ENCODE measurements at regions not wholly inside any gene's neighbourhood (a gene's known extent, or its start where the extent isn't known, plus 50 kb on each side); places are given as distances from the start of the nearest gene placed in this dataset.
"Not testable (repeated sequence)": the region's sequence is repeated elsewhere in the genome, so short reads cannot be mapped to it uniquely, and the experiment has no call there.

- Histone ChIP-seq H3K4me1 (ENCODE audit: control insufficient read depth, insufficient read depth, low read length, unreplicated experiment) (no peaks in the 10 kb centered on the region), H2AFZ (ENCODE audit: low read length, unreplicated experiment) (no peak overlapping the region), H3K4me3 (ENCODE audit: low read depth, low read length) (no peak overlapping the region), H3K36me3 (ENCODE audit: insufficient read depth, low read length) (no peaks in the 10 kb centered on the region), H3K79me2 (ENCODE audit: control insufficient read depth, insufficient read depth, low read length, unreplicated experiment) (no peaks in the 10 kb centered on the region), H3K27ac (ENCODE audit: low read depth, low read length) (no peak overlapping the region), H3K27me3 (ENCODE audit: insufficient read depth, low read length) (peaks cover 8% of the 10 kb centered on the region)
Measured at GRCh38 chr4:189206953-189207352, 733.7 kb upstream of the FRG1 start.

- Histone ChIP-seq H3K4me1 (ENCODE audit: control insufficient read depth, insufficient read depth, low read length, unreplicated experiment) (no peaks in the 10 kb centered on the region), H3K4me3 (ENCODE audit: low read depth, low read length) (no peak overlapping the region), H3K79me2 (ENCODE audit: control insufficient read depth, insufficient read depth, low read length, unreplicated experiment) (no peaks in the 10 kb centered on the region), H2AFZ (ENCODE audit: low read length, unreplicated experiment) (no peak overlapping the region), H3K27ac (ENCODE audit: low read depth, low read length) (no peak overlapping the region), H3K27me3 (ENCODE audit: insufficient read depth, low read length) (peaks cover 10% of the 10 kb centered on the region), H3K36me3 (ENCODE audit: insufficient read depth, low read length) (no peaks in the 10 kb centered on the region)
Measured at GRCh38 chr4:189207872-189208271, 732.8 kb upstream of the FRG1 start.

GRCh38 chr4:189215574-189215973 lies 725.1 kb upstream of the FRG1 start:
- no peaks in the 10 kb centered on the region for H3K79me2 ChIP-seq (ENCODE audit: control insufficient read depth, insufficient read depth, low read length, unreplicated experiment)
- H3K4me3 ChIP-seq (ENCODE audit: low read depth, low read length) = no peak overlapping the region
- H3K27ac ChIP-seq (ENCODE audit: low read depth, low read length) = no peak overlapping the region
- H3K36me3 ChIP-seq (ENCODE audit: insufficient read depth, low read length) = no peaks in the 10 kb centered on the region
- no peaks in the 10 kb centered on the region for H3K4me1 ChIP-seq (ENCODE audit: control insufficient read depth, insufficient read depth, low read length, unreplicated experiment)
- peaks cover 17% of the 10 kb centered on the region for H3K27me3 ChIP-seq (ENCODE audit: insufficient read depth, low read length)
- no peak overlapping the region for H2AFZ ChIP-seq (ENCODE audit: low read length, unreplicated experiment)

GRCh38 chr4:189221691-189222090 lies 719.0 kb upstream of the FRG1 start:
- Histone ChIP-seq H2AFZ (ENCODE audit: low read length, unreplicated experiment) (no peak overlapping the region), H3K36me3 (ENCODE audit: insufficient read depth, low read length) (no peaks in the 10 kb centered on the region), H3K4me1 (ENCODE audit: control insufficient read depth, insufficient read depth, low read length, unreplicated experiment) (no peaks in the 10 kb centered on the region), H3K27me3 (ENCODE audit: insufficient read depth, low read length) (peaks cover 14% of the 10 kb centered on the region; the same call in 1 of the 2 replicates), H3K4me3 (ENCODE audit: low read depth, low read length) (no peak overlapping the region), H3K27ac (ENCODE audit: low read depth, low read length) (no peak overlapping the region), H3K79me2 (ENCODE audit: control insufficient read depth, insufficient read depth, low read length, unreplicated experiment) (no peaks in the 10 kb centered on the region)

GRCh38 chr4:189228726-189229125 lies 711.9 kb upstream of the FRG1 start:
- no peak overlapping the region for H2AFZ ChIP-seq (ENCODE audit: low read length, unreplicated experiment)
- no peaks in the 10 kb centered on the region for H3K36me3 ChIP-seq (ENCODE audit: insufficient read depth, low read length)
- H3K27ac ChIP-seq (ENCODE audit: low read depth, low read length) = no peak overlapping the region
- H3K27me3 ChIP-seq (ENCODE audit: insufficient read depth, low read length) = peaks cover 9% of the 10 kb centered on the region; the same call in 1 of the 2 replicates
- H3K79me2 ChIP-seq (ENCODE audit: control insufficient read depth, insufficient read depth, low read length, unreplicated experiment) = no peaks in the 10 kb centered on the region
- no peaks in the 10 kb centered on the region for H3K4me1 ChIP-seq (ENCODE audit: control insufficient read depth, insufficient read depth, low read length, unreplicated experiment)
- no peak overlapping the region for H3K4me3 ChIP-seq (ENCODE audit: low read depth, low read length)

- Histone ChIP-seq H3K27me3 (ENCODE audit: insufficient read depth, low read length) (peaks cover 4% of the 10 kb centered on the region; the same call in 1 of the 2 replicates), H3K36me3 (ENCODE audit: insufficient read depth, low read length) (no peaks in the 10 kb centered on the region), H3K79me2 (ENCODE audit: control insufficient read depth, insufficient read depth, low read length, unreplicated experiment) (no peaks in the 10 kb centered on the region), H3K27ac (ENCODE audit: low read depth, low read length) (no peak overlapping the region), H3K4me1 (ENCODE audit: control insufficient read depth, insufficient read depth, low read length, unreplicated experiment) (no peaks in the 10 kb centered on the region), H2AFZ (ENCODE audit: low read length, unreplicated experiment) (no peak overlapping the region), H3K4me3 (ENCODE audit: low read depth, low read length) (no peak overlapping the region)
Measured at GRCh38 chr4:189232274-189232673, 708.4 kb upstream of the FRG1 start.

GRCh38 chr4:189233754-189234153 lies 706.9 kb upstream of the FRG1 start:
- H3K4me3 ChIP-seq (ENCODE audit: low read depth, low read length); H3K27ac ChIP-seq (ENCODE audit: low read depth, low read length); H3K36me3 ChIP-seq (ENCODE audit: insufficient read depth, low read length): not testable (repeated sequence)

GRCh38 chr4:189234948-189235347 lies 705.7 kb upstream of the FRG1 start:
- H2AFZ ChIP-seq (ENCODE audit: low read length, unreplicated experiment); H3K4me3 ChIP-seq (ENCODE audit: low read depth, low read length); H3K27me3 ChIP-seq (ENCODE audit: insufficient read depth, low read length); H3K36me3 ChIP-seq (ENCODE audit: insufficient read depth, low read length); H3K79me2 ChIP-seq (ENCODE audit: control insufficient read depth, insufficient read depth, low read length, unreplicated experiment); H3K4me1 ChIP-seq (ENCODE audit: control insufficient read depth, insufficient read depth, low read length, unreplicated experiment); H3K27ac ChIP-seq (ENCODE audit: low read depth, low read length): not testable (repeated sequence)

More at GRCh38 chr4:189233754-189234153, 706.9 kb upstream of the FRG1 start:
- not testable (repeated sequence) for H3K79me2 ChIP-seq (ENCODE audit: control insufficient read depth, insufficient read depth, low read length, unreplicated experiment); H3K27me3 ChIP-seq (ENCODE audit: insufficient read depth, low read length); H2AFZ ChIP-seq (ENCODE audit: low read length, unreplicated experiment); H3K4me1 ChIP-seq (ENCODE audit: control insufficient read depth, insufficient read depth, low read length, unreplicated experiment)

GRCh38 chr4:189235599-189235998 lies 705.1 kb upstream of the FRG1 start:
- no peak overlapping the region for H3K27ac ChIP-seq (ENCODE audit: low read depth, low read length)
- H3K4me1 ChIP-seq (ENCODE audit: control insufficient read depth, insufficient read depth, low read length, unreplicated experiment) = no peaks in the 10 kb centered on the region
- no peaks in the 10 kb centered on the region for H3K79me2 ChIP-seq (ENCODE audit: control insufficient read depth, insufficient read depth, low read length, unreplicated experiment)
- no peak overlapping the region for H2AFZ ChIP-seq (ENCODE audit: low read length, unreplicated experiment)
- H3K27me3 ChIP-seq (ENCODE audit: insufficient read depth, low read length) = no peaks in the 10 kb centered on the region
- no peak overlapping the region for H3K4me3 ChIP-seq (ENCODE audit: low read depth, low read length)
- H3K36me3 ChIP-seq (ENCODE audit: insufficient read depth, low read length) = no peaks in the 10 kb centered on the region

GRCh38 chr4:189236321-189236720 lies 704.4 kb upstream of the FRG1 start:
- not testable (repeated sequence) for H2AFZ ChIP-seq (ENCODE audit: low read length, unreplicated experiment); H3K4me1 ChIP-seq (ENCODE audit: control insufficient read depth, insufficient read depth, low read length, unreplicated experiment); H3K27ac ChIP-seq (ENCODE audit: low read depth, low read length); H3K4me3 ChIP-seq (ENCODE audit: low read depth, low read length); H3K36me3 ChIP-seq (ENCODE audit: insufficient read depth, low read length); H3K79me2 ChIP-seq (ENCODE audit: control insufficient read depth, insufficient read depth, low read length, unreplicated experiment); H3K27me3 ChIP-seq (ENCODE audit: insufficient read depth, low read length)

GRCh38 chr4:189237340-189237739 lies 703.3 kb upstream of the FRG1 start:
- Histone ChIP-seq H3K27me3 (ENCODE audit: insufficient read depth, low read length) (no peaks in the 10 kb centered on the region), H3K27ac (ENCODE audit: low read depth, low read length) (no peak overlapping the region), H3K79me2 (ENCODE audit: control insufficient read depth, insufficient read depth, low read length, unreplicated experiment) (no peaks in the 10 kb centered on the region), H3K36me3 (ENCODE audit: insufficient read depth, low read length) (no peaks in the 10 kb centered on the region), H2AFZ (ENCODE audit: low read length, unreplicated experiment) (no peak overlapping the region), H3K4me1 (ENCODE audit: control insufficient read depth, insufficient read depth, low read length, unreplicated experiment) (no peaks in the 10 kb centered on the region), H3K4me3 (ENCODE audit: low read depth, low read length) (no peak overlapping the region)
